ENCODE measurements at regions not wholly inside any gene's neighbourhood (a gene's known extent, or its start where the extent isn't known, plus 50 kb on each side); places are given as distances from the start of the nearest gene placed in this dataset.

DNA sequence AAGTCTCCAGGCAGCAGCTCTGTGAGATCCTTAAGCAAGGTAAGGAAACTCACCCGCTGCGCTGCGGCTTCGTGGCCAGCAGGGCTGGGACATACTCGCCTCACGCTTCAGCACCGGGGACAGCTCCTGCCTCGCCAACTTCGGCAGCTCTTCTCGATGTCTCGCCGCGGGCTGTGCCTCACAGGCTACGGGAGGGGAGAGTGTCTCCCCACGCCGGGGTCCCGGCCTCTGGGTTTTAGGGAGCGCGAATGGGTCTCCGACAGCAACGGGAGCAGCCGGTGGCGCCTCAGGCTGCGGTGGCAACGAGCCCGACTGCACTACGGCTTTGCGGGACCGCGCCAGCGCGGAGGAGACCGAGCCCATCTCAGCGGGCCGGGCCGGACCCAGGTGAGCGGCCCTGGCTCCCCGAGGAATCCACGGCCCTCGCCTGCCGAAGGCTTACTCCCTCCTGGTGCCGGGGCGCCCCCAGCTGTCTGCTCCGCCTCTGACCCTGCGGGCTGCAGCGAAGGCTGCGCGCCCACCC lies 62.4 kb downstream of the LSM5 start:
- intact Hi-C loops (cut with micrococcal nuclease), result no loop called here
- Histone ChIP-seq H3K4me2 (ENCODE audit: low read length) (no peak overlapping the region), H4K20me1 (ENCODE audit: insufficient read depth) (no peaks in the 10 kb centered on the region), H3K9me2 (ENCODE audit: insufficient read depth) (no peaks in the 10 kb centered on the region), H3K79me2 (ENCODE audit: insufficient read depth, low read length) (no peaks in the 10 kb centered on the region), H3K27ac (ENCODE audit: low read depth, low read length) (no peak overlapping the region), H3K27me3 (ENCODE audit: insufficient read depth, low read length) (peaks cover 27% of the 10 kb centered on the region), H3K36me3 (ENCODE audit: control insufficient read depth in 1 of 2, insufficient read depth in 2 of 2, low read length in 2 of 2) (no peaks in the 10 kb centered on the region), H3K4me1 (ENCODE audit: control insufficient read depth in 1 of 2, insufficient read depth in 2 of 2, low read length in 2 of 2) (no peaks in the 10 kb centered on the region), H3K9ac (ENCODE audit: low read length) (no peak overlapping the region), H3K9me3 (ENCODE audit: control insufficient read depth in 1 of 2, insufficient read depth in 1 of 2, low read depth in 1 of 2, low read length in 2 of 2) (no peaks in the 10 kb centered on the region), H3K4me3 (replicated peaks in 1 of 2; ENCODE audit: low read depth in 1 of 2, low read length in 2 of 2) (no peak overlapping the region), H2AFZ (ENCODE audit: low read depth, low read length, poor library complexity, severe bottlenecking) (no peak overlapping the region)
- TF ChIP-seq, protein P1, sequence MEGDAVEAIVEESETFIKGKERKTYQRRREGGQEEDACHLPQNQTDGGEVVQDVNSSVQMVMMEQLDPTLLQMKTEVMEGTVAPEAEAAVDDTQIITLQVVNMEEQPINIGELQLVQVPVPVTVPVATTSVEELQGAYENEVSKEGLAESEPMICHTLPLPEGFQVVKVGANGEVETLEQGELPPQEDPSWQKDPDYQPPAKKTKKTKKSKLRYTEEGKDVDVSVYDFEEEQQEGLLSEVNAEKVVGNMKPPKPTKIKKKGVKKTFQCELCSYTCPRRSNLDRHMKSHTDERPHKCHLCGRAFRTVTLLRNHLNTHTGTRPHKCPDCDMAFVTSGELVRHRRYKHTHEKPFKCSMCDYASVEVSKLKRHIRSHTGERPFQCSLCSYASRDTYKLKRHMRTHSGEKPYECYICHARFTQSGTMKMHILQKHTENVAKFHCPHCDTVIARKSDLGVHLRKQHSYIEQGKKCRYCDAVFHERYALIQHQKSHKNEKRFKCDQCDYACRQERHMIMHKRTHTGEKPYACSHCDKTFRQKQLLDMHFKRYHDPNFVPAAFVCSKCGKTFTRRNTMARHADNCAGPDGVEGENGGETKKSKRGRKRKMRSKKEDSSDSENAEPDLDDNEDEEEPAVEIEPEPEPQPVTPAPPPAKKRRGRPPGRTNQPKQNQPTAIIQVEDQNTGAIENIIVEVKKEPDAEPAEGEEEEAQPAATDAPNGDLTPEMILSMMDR (IDR thresholded peaks at IDR 0.05 in 2 of 3, conservative IDR thresholded peaks at IDR 0.05 in 1 of 3; ENCODE audit: borderline replicate concordance in 1 of 3, insufficient read depth in 1 of 3, low read depth in 2 of 3, low read length in 2 of 3), result peak in 2 of 3 experiments; percentile 31 to 42; a peak in 4 of 6 replicates
- TF ChIP-seq SP1 (IDR thresholded peaks at IDR 0.05; ENCODE audit: low read depth) (no peak), ZNF274 (IDR thresholded peaks at IDR 0.05; ENCODE audit: low read depth, low read length) (no peak)
- TF ChIP-seq, protein P2, sequence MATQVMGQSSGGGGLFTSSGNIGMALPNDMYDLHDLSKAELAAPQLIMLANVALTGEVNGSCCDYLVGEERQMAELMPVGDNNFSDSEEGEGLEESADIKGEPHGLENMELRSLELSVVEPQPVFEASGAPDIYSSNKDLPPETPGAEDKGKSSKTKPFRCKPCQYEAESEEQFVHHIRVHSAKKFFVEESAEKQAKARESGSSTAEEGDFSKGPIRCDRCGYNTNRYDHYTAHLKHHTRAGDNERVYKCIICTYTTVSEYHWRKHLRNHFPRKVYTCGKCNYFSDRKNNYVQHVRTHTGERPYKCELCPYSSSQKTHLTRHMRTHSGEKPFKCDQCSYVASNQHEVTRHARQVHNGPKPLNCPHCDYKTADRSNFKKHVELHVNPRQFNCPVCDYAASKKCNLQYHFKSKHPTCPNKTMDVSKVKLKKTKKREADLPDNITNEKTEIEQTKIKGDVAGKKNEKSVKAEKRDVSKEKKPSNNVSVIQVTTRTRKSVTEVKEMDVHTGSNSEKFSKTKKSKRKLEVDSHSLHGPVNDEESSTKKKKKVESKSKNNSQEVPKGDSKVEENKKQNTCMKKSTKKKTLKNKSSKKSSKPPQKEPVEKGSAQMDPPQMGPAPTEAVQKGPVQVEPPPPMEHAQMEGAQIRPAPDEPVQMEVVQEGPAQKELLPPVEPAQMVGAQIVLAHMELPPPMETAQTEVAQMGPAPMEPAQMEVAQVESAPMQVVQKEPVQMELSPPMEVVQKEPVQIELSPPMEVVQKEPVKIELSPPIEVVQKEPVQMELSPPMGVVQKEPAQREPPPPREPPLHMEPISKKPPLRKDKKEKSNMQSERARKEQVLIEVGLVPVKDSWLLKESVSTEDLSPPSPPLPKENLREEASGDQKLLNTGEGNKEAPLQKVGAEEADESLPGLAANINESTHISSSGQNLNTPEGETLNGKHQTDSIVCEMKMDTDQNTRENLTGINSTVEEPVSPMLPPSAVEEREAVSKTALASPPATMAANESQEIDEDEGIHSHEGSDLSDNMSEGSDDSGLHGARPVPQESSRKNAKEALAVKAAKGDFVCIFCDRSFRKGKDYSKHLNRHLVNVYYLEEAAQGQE (IDR thresholded peaks at IDR 0.05; ENCODE audit: low read depth), result peak; percentile 85
- ATAC-seq, result peak; percentile 93
- DNase-seq (ENCODE audit: low read depth, low spot score), result peak; percentile 21
- CTCF ChIA-PET, result no interaction called here
- BruUV-seq (replicated peaks), result no TSS peak
- POLR2A ChIA-PET, result no interaction called here
- RAD21 ChIA-PET (ENCODE audit: low non-redundant PET in 1 of 2, low total read pairs in 2 of 2, uncharacterized antibody in 2 of 2, unreplicated experiment in 2 of 2), result no interaction called here

Measured in HCT116 (cell line).